ENCODE measurements at regions not wholly inside any gene's neighbourhood (a gene's known extent, or its start where the extent isn't known, plus 50 kb on each side); places are given as distances from the start of the nearest gene placed in this dataset.
"Not testable (repeated sequence)": the region's sequence is repeated elsewhere in the genome, so short reads cannot be mapped to it uniquely, and the experiment has no call there.

DNA sequence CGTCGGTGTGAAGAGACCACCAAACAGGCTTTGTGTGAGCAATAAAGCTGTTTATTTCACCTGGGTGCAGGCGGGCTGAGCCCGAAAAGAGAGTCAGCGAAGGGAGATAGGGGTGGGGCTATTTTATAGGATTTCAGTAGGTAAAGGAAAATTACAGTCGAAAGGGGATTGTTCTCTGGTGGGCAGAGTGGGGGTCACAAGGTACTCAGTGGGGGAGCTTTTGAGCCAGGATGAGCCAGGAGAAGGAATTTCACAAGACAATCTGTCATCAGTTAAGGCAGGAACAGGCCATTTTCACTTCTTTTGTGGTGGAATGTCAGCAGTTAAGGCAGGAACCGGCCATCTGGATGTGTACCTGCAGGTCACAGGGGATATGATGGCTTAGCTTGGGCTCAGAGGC, 98.1 kb downstream of the RTP4 start:
- not testable (repeated sequence) for H3K79me1 ChIP-seq (ENCODE audit: low read depth, low read length); H3K36me3 ChIP-seq (ENCODE audit: control insufficient read depth in 2 of 4, insufficient read depth in 4 of 4, low read length in 3 of 4); H3K56ac ChIP-seq (replicated peaks; ENCODE audit: insufficient read length, low read depth, low read length); H3K4ac ChIP-seq (replicated peaks; ENCODE audit: insufficient read length, low read depth, low read length); H4K8ac ChIP-seq (ENCODE audit: extremely low read depth, insufficient read depth, low read length); H2BK12ac ChIP-seq (ENCODE audit: low read depth, low read length); H3K23ac ChIP-seq (ENCODE audit: insufficient read length); H3K23me2 ChIP-seq (ENCODE audit: low read depth, low read length); H2AK5ac ChIP-seq (ENCODE audit: low read depth, low read length); H4K20me1 ChIP-seq (replicated peaks in 1 of 2; ENCODE audit: control insufficient read depth in 1 of 2, insufficient read depth in 2 of 2, low read length in 2 of 2); H2BK15ac ChIP-seq (ENCODE audit: low read length); H2BK20ac ChIP-seq (ENCODE audit: low read length); H3K14ac ChIP-seq (ENCODE audit: insufficient read length); H2AFZ ChIP-seq (ENCODE audit: low read length); H3K9me3 ChIP-seq (ENCODE audit: insufficient read depth in 2 of 2, low read depth in 1 of 2, low read length in 1 of 2); H3K9ac ChIP-seq (replicated peaks in 1 of 4; ENCODE audit: extremely low read depth in 1 of 4, low read depth in 3 of 4, low read length in 3 of 4); H3K27me3 ChIP-seq (replicated peaks in 1 of 4; ENCODE audit: control insufficient read depth in 3 of 4, extremely low read depth in 1 of 4, insufficient read depth in 3 of 4, low read length in 3 of 4); H4K91ac ChIP-seq (replicated peaks; ENCODE audit: insufficient read length, low read length); H3K18ac ChIP-seq (ENCODE audit: extremely low read depth, low read length); H3K79me2 ChIP-seq (ENCODE audit: control insufficient read depth in 1 of 2, insufficient read depth in 2 of 2, low read length in 2 of 2); H3K4me1 ChIP-seq (replicated peaks in 1 of 4; ENCODE audit: control insufficient read depth in 3 of 4, insufficient read depth in 4 of 4, low read length in 3 of 4); FAIRE-seq
- Histone ChIP-seq H4K5ac (ENCODE audit: insufficient read length, low read depth, low read length) (peak overlapping the region; percentile 91), H2BK120ac (replicated peaks; ENCODE audit: low read depth, low read length) (peak overlapping the region; percentile 33), H3K4me3 (ENCODE audit: extremely low read depth in 1 of 4, insufficient read depth in 2 of 4, low read depth in 3 of 4, low read length in 4 of 4) (peak overlapping the region in 1 of 4 experiments; percentile 34; a peak in 1 of 8 replicates), H3K27ac (ENCODE audit: low read depth, low read length) (peak overlapping the region; percentile 14; the same call in 1 of the 2 replicates), H2BK5ac (ENCODE audit: low read depth, low read length) (peak overlapping the region; percentile 91; the same call in 1 of the 2 replicates), H3K4me2 (ENCODE audit: insufficient read depth in 1 of 2, low read depth in 2 of 2, low read length in 2 of 2) (peak overlapping the region in 1 of 2 experiments; percentile 40; a peak in 1 of 4 replicates)
- ChIA-PET CTCF (ENCODE audit: partially characterized antibody) (interaction anchor here (0.6 to 1.1 kb wide), 4 partner anchors 12 to 150 kb away, joined by 3 to 4 read pairs (median 3); no protein-coding TSS in a partner anchor), POLR2A (ENCODE audit: partially characterized antibody) (interaction anchor here (0.8 to 1.4 kb wide), 4 partner anchors 10 to 101 kb away, joined by 3 to 5 read pairs (median 3); no protein-coding TSS in a partner anchor)
- 6% methylated on average over 7 of the region's 7 CpGs; no CpG with 5 or more reads in 1 of the 2 experiments for WGBS, 2 experiments (ENCODE audit: extremely low coverage in 1 of 2, insufficient coverage in 1 of 2, insufficient read length in 1 of 2, insufficient replicate concordance in 2 of 2, low coverage in 1 of 2, low lambda C conversion rate in 2 of 2, missing lambda C conversion rate in 1 of 2)
- peak in 1 of 2 experiments; percentile 10 for DNase-seq (ENCODE audit: low read depth in 1 of 2, low spot score in 2 of 2)

Data from H1 (cell line).